ENCODE measurements at regions not wholly inside any gene's neighbourhood (a gene's known extent, or its start where the extent isn't known, plus 50 kb on each side); places are given as distances from the start of the nearest gene placed in this dataset.

GRCh38 chr1:157384258-157384657 lies 168.1 kb downstream of the FCRL5 start:
- no peak for TF ChIP-seq POLR2A (IDR thresholded peaks at IDR 0.05)
- no peak for TF ChIP-seq CTCF (IDR thresholded peaks at IDR 0.05)

Data from prostate gland (tissue), 2 donors.